IPS DF 19.7 (cell line): ENCODE measurements at regions not wholly inside any gene's neighbourhood (a gene's known extent, or its start where the extent isn't known, plus 50 kb on each side); places are given as distances from the start of the nearest gene placed in this dataset.
"Not testable (repeated sequence)": the region's sequence is repeated elsewhere in the genome, so short reads cannot be mapped to it uniquely, and the experiment has no call there.

Experiments
- DNase-seq: peaks from one replicate; pipeline ENCODE4 v3.0.0-alpha.2; 2013; ENCODE audit warnings: low read depth, low spot score

- not testable (repeated sequence) for DNase-seq
Measured at GRCh38 chr6:19725436-19725835, 111.7 kb upstream of the ID4 start.

- no peak for DNase-seq
Measured at GRCh38 chr6:19731282-19731681, 105.9 kb upstream of the ID4 start.

- no peak for DNase-seq
Measured at GRCh38 chr6:19734061-19734460, 103.1 kb upstream of the ID4 start.

GRCh38 chr6:19734519-19734918 is 102.7 kb upstream of the ID4 start:
- DNase-seq, result no peak

GRCh38 chr6:19736066-19736465 is 101.1 kb upstream of the ID4 start:
- no peak for DNase-seq

GRCh38 chr6:19738010-19738409 is 99.2 kb upstream of the ID4 start:
- no peak for DNase-seq

GRCh38 chr6:19749722-19750121 is 87.4 kb upstream of the ID4 start:
- DNase-seq, result no peak

GRCh38 chr6:19752746-19753145 is 84.4 kb upstream of the ID4 start:
- no peak for DNase-seq

- DNase-seq, result no peak
Measured at GRCh38 chr6:19753826-19754225, 83.3 kb upstream of the ID4 start.

GRCh38 chr6:19754686-19755085 is 82.5 kb upstream of the ID4 start:
- no peak for DNase-seq

GRCh38 chr6:19755181-19755580 is 82.0 kb upstream of the ID4 start:
- no peak for DNase-seq

GRCh38 chr6:19757036-19757435 is 80.1 kb upstream of the ID4 start:
- DNase-seq, result no peak

- DNase-seq, result no peak
Measured at GRCh38 chr6:19759117-19759880, 77.9 kb upstream of the ID4 start.

- DNase-seq, result no peak
Measured at GRCh38 chr6:19761121-19761520, 76.0 kb upstream of the ID4 start.

GRCh38 chr6:19771753-19772336 is 65.3 kb upstream of the ID4 start:
- no peak for DNase-seq

- DNase-seq, result no peak
Measured at GRCh38 chr6:19772891-19773290, 64.3 kb upstream of the ID4 start.

- no peak for DNase-seq
Measured at GRCh38 chr6:19781269-19781668, 55.9 kb upstream of the ID4 start.

- no peak for DNase-seq
Measured at GRCh38 chr6:19782588-19782987, 54.6 kb upstream of the ID4 start.
